Natural killer cell (primary cell): ENCODE measurements at regions not wholly inside any gene's neighbourhood (a gene's known extent, or its start where the extent isn't known, plus 50 kb on each side); places are given as distances from the start of the nearest gene placed in this dataset.

Experiments used
- ATAC-seq, 3 donors: fragments of 150-1000 bp in 2 of 3; fragments of 200-7000 bp in 1 of 3; cut with Tn5 transposase; 1 replicate in 1 of 3; 2 replicates in 2 of 3; pipeline ENCODE4 v1.10.0; 2021; ENCODE audit warnings: mild to moderate bottlenecking in 2 of 3, moderate library complexity in 2 of 3
- DNase-seq, 2 donors: peaks; one replicate each; pipeline versions ENCODE4 v3.0.0 to v3.0.0-alpha.2; 2013 to 2021; ENCODE audit warnings: mixed read lengths in 1 of 2
- H3K27ac ChIP-seq: one replicate; pipeline ENCODE4 v1.5.1; 2013; ENCODE audit warnings: mild to moderate bottlenecking, low read length
- H3K27me3 ChIP-seq: one replicate; pipeline ENCODE4 v1.6.1; 2013; ENCODE audit warnings: low read length; ENCODE audit not compliant: control insufficient read depth, insufficient read depth
- H3K36me3 ChIP-seq: one replicate; pipeline ENCODE4 v1.6.1; 2013; ENCODE audit warnings: low read length; ENCODE audit not compliant: control insufficient read depth, insufficient read depth
- H3K4me1 ChIP-seq: one replicate; pipeline ENCODE4 v1.6.1; 2013; ENCODE audit warnings: low read length; ENCODE audit not compliant: control insufficient read depth, insufficient read depth
- H3K4me3 ChIP-seq: one replicate; pipeline ENCODE4 v1.5.1; 2013; ENCODE audit warnings: low read length
- H3K9me3 ChIP-seq: one replicate; pipeline ENCODE4 v1.6.1; 2013; ENCODE audit warnings: low read length; ENCODE audit not compliant: control insufficient read depth, insufficient read depth
- H3K27ac Mint-ChIP-seq, 2 donors: one replicate each; pipeline ENCODE4 v1.8.0; 2022; ENCODE audit warnings: mild to moderate bottlenecking in 2 of 2, mixed read lengths in 2 of 2, moderate library complexity in 1 of 2
- H3K27me3 Mint-ChIP-seq, 2 donors: one replicate each; pipeline ENCODE4 v1.8.0; 2022; ENCODE audit warnings: low read depth in 2 of 2, mixed read lengths in 2 of 2
- H3K36me3 Mint-ChIP-seq: one replicate; pipeline ENCODE4 v1.8.0; 2022; ENCODE audit warnings: mixed read lengths
- H3K4me1 Mint-ChIP-seq, 2 donors: one replicate each; pipeline ENCODE4 v1.8.0; 2022; ENCODE audit warnings: mixed read lengths in 2 of 2
- H3K4me3 Mint-ChIP-seq: one replicate; pipeline ENCODE4 v1.8.0; 2022; ENCODE audit warnings: mild to moderate bottlenecking, moderate library complexity, mixed read lengths
- H3K9me3 Mint-ChIP-seq, 2 donors: one replicate each; pipeline ENCODE4 v1.8.0; 2022; ENCODE audit warnings: mixed read lengths in 2 of 2
- CTCF ChIP-seq: fragments of 200-600 bp; IDR thresholded peaks from one replicate; pipeline ENCODE4 v1.8.0; 2022; ENCODE audit warnings: antibody characterized with exemption
- WGBS: methylation state at CpG from one replicate; pipeline ENCODE4 v1.1.7; 2013; ENCODE audit warnings: missing lambda C conversion rate; ENCODE audit not compliant: insufficient coverage; 5-methylcytosine and 5-hydroxymethylcytosine counted together
- intact Hi-C: fragments of 100-400 bp; cut with micrococcal nuclease; formaldehyde crosslinking; loops from one replicate; pipeline ENCODE4 v1.14.2; 2022

GRCh38 chr1:87174724-87175245 lies 153.9 kb upstream of the LMO4 start:
- WGBS: 77% methylated on average over 2 of the region's 2 CpGs
- Histone ChIP-seq H3K9me3 (no peaks in the 10 kb centered on the region), H3K4me1 (no peaks in the 10 kb centered on the region), H3K27me3 (no peaks in the 10 kb centered on the region), H3K4me3 (no peak overlapping the region), H3K27ac (no peak overlapping the region), H3K36me3 (no peaks in the 10 kb centered on the region)
- H3K4me3 Mint-ChIP-seq: no peak overlapping the region
- H3K27me3 Mint-ChIP-seq: peaks cover 10 to 35% of the 10 kb centered on the region in 2 donors
- no peak overlapping the region for H3K27ac Mint-ChIP-seq
- H3K36me3 Mint-ChIP-seq: no peaks in the 10 kb centered on the region
- no peaks in the 10 kb centered on the region for H3K4me1 Mint-ChIP-seq
- no peaks in the 10 kb centered on the region for H3K9me3 Mint-ChIP-seq
- intact Hi-C loops: no loop called here
- no peak for TF ChIP-seq CTCF
- ATAC-seq: no peak
- DNase-seq: no peak

- intact Hi-C loops: no loop called here
These were observed 152.6 kb upstream of the LMO4 start for GRCh38 chr1:87176087-87176486.

GRCh38 chr1:87176514-87176913 lies 152.2 kb upstream of the LMO4 start:
- ATAC-seq: no peak
- Mint-ChIP-seq H3K4me1 (no peaks in the 10 kb centered on the region), H3K27me3 (peaks cover 10 to 36% of the 10 kb centered on the region in 2 donors), H3K36me3 (no peaks in the 10 kb centered on the region), H3K27ac (no peak overlapping the region), H3K9me3 (no peaks in the 10 kb centered on the region), H3K4me3 (no peak overlapping the region)
- no peak for DNase-seq
- Histone ChIP-seq H3K27me3 (no peaks in the 10 kb centered on the region), H3K27ac (no peak overlapping the region), H3K9me3 (no peaks in the 10 kb centered on the region), H3K36me3 (no peaks in the 10 kb centered on the region), H3K4me3 (no peak overlapping the region), H3K4me1 (no peaks in the 10 kb centered on the region)
- intact Hi-C loops: no loop called here
- 26% methylated on average over 5 of the region's 5 CpGs for WGBS
- TF ChIP-seq CTCF: no peak

More at GRCh38 chr1:87176087-87176486, 152.6 kb upstream of the LMO4 start:
- Histone ChIP-seq H3K4me1 (no peaks in the 10 kb centered on the region), H3K4me3 (no peak overlapping the region), H3K27ac (no peak overlapping the region), H3K9me3 (no peaks in the 10 kb centered on the region), H3K27me3 (no peaks in the 10 kb centered on the region), H3K36me3 (no peaks in the 10 kb centered on the region)
- no peak for ATAC-seq
- DNase-seq: no peak
- H3K4me1 Mint-ChIP-seq: no peaks in the 10 kb centered on the region
- TF ChIP-seq CTCF: no peak
- no peaks in the 10 kb centered on the region for H3K36me3 Mint-ChIP-seq
- no peak overlapping the region for H3K4me3 Mint-ChIP-seq
- WGBS: 61% methylated on average over 5 of the region's 5 CpGs
- peaks cover 10 to 35% of the 10 kb centered on the region in 2 donors for H3K27me3 Mint-ChIP-seq
- H3K27ac Mint-ChIP-seq: no peak overlapping the region
- no peaks in the 10 kb centered on the region for H3K9me3 Mint-ChIP-seq

GRCh38 chr1:87178441-87178840 lies 150.2 kb upstream of the LMO4 start:
- ATAC-seq (no peak), DNase-seq (no peak)
- no peak for TF ChIP-seq CTCF
- no peaks in the 10 kb centered on the region for H3K36me3 Mint-ChIP-seq
- H3K9me3 ChIP-seq: no peaks in the 10 kb centered on the region
- 91% methylated on average over 4 of the region's 4 CpGs for WGBS
- no peak overlapping the region for H3K4me3 ChIP-seq
- intact Hi-C loops: no loop called here
- no peak overlapping the region for H3K4me3 Mint-ChIP-seq
- no peaks in the 10 kb centered on the region for H3K9me3 Mint-ChIP-seq
- H3K27me3 ChIP-seq: no peaks in the 10 kb centered on the region
- no peak overlapping the region for H3K27ac ChIP-seq
- H3K27ac Mint-ChIP-seq: no peak overlapping the region
- no peaks in the 10 kb centered on the region for H3K36me3 ChIP-seq
- H3K4me1 ChIP-seq: no peaks in the 10 kb centered on the region
- H3K27me3 Mint-ChIP-seq: peaks cover 8 to 44% of the 10 kb centered on the region in 2 donors
- H3K4me1 Mint-ChIP-seq: no peaks in the 10 kb centered on the region
